Stimulated activated CD4-positive, alpha-beta T cell treated with anti-CD3 and anti-CD28 coated beads, Interleukin-15, amount 100 ng/mL, for 24 hours (primary cell): ENCODE measurements at regions not wholly inside any gene's neighbourhood (a gene's known extent, or its start where the extent isn't known, plus 50 kb on each side); places are given as distances from the start of the nearest gene placed in this dataset.
"Not testable (repeated sequence)": the region's sequence is repeated elsewhere in the genome, so short reads cannot be mapped to it uniquely, and the experiment has no call there.

ENCODE experiments used
- DNase-seq: peaks from one replicate; pipeline ENCODE4 v3.0.0-alpha.2; 2020

- DNase-seq, result no peak
Observed at GRCh38 chr4:164529058-164529457, 224.9 kb upstream of the SMIM31 start.

- DNase-seq, result no peak
Observed at GRCh38 chr4:164529486-164529885, 224.4 kb upstream of the SMIM31 start.

GRCh38 chr4:164531336-164531735 is 222.6 kb upstream of the SMIM31 start:
- DNase-seq, result no peak

- no peak for DNase-seq
Observed at GRCh38 chr4:164536814-164537213, 217.1 kb upstream of the SMIM31 start.

GRCh38 chr4:164538097-164538496 is 215.8 kb upstream of the SMIM31 start:
- no peak for DNase-seq

- no peak for DNase-seq
Observed at GRCh38 chr4:164540987-164541386, 212.9 kb upstream of the SMIM31 start.

GRCh38 chr4:164542431-164542830 is 211.5 kb upstream of the SMIM31 start:
- no peak for DNase-seq

- DNase-seq, result no peak
Observed at GRCh38 chr4:164550989-164551712, 202.8 kb upstream of the SMIM31 start.

GRCh38 chr4:164551713-164552040 is 202.3 kb upstream of the SMIM31 start:
- no peak for DNase-seq

GRCh38 chr4:164571593-164572390 is 182.1 kb upstream of the SMIM31 start:
- DNase-seq, result no peak

GRCh38 chr4:164572877-164573279 is 181.1 kb upstream of the SMIM31 start:
- DNase-seq, result no peak

- DNase-seq, result no peak
Observed at GRCh38 chr4:164575861-164576260, 178.1 kb upstream of the SMIM31 start.

GRCh38 chr4:164579270-164579942 is 174.5 kb upstream of the SMIM31 start:
- no peak for DNase-seq

- DNase-seq, result no peak
Observed at GRCh38 chr4:164591666-164592065, 162.3 kb upstream of the SMIM31 start.

- DNase-seq, result no peak
Observed at GRCh38 chr4:164595751-164596150, 158.2 kb upstream of the SMIM31 start.

- DNase-seq, result no peak
Observed at GRCh38 chr4:164596318-164596878, 157.5 kb upstream of the SMIM31 start.

- no peak for DNase-seq
Observed at GRCh38 chr4:164596927-164597326, 157.0 kb upstream of the SMIM31 start.

GRCh38 chr4:164601653-164602052 is 152.3 kb upstream of the SMIM31 start:
- DNase-seq, result no peak

- not testable (repeated sequence) for DNase-seq
Observed at GRCh38 chr4:164605791-164606190, 148.1 kb upstream of the SMIM31 start.

GRCh38 chr4:164606478-164606877 is 147.5 kb upstream of the SMIM31 start:
- DNase-seq, result no peak

GRCh38 chr4:164613256-164613655 is 140.7 kb upstream of the SMIM31 start:
- no peak for DNase-seq

GRCh38 chr4:164613792-164614191 is 140.1 kb upstream of the SMIM31 start:
- no peak for DNase-seq

GRCh38 chr4:164614329-164614728 is 139.6 kb upstream of the SMIM31 start:
- no peak for DNase-seq

GRCh38 chr4:164614999-164615398 is 138.9 kb upstream of the SMIM31 start:
- DNase-seq, result no peak
